ENCODE measurements at regions not wholly inside any gene's neighbourhood (a gene's known extent, or its start where the extent isn't known, plus 50 kb on each side); places are given as distances from the start of the nearest gene placed in this dataset.
"Not testable (repeated sequence)": the region's sequence is repeated elsewhere in the genome, so short reads cannot be mapped to it uniquely, and the experiment has no call there.

- ATAC-seq (replicated peaks; ENCODE audit: extremely low read depth, poor library complexity, severe bottlenecking): no peak
- Mint-ChIP-seq H3K36me3 (ENCODE audit: insufficient read depth) (no peaks in the 10 kb centered on the region), H3K27ac (ENCODE audit: low read depth) (no peak overlapping the region)
These were observed 781.1 kb downstream of the GATA3 start for GRCh38 chr10:8835453-8836167.

GRCh38 chr10:8840356-8840755 is 785.9 kb downstream of the GATA3 start:
- Mint-ChIP-seq H3K36me3 (ENCODE audit: insufficient read depth) (no peaks in the 10 kb centered on the region), H3K9me3 (no peaks in the 10 kb centered on the region), H3K4me3 (no peak overlapping the region), H3K27ac (ENCODE audit: low read depth) (no peak overlapping the region), H3K27me3 (peaks cover 13% of the 10 kb centered on the region), H3K4me1 (no peaks in the 10 kb centered on the region)
- ATAC-seq (replicated peaks; ENCODE audit: extremely low read depth, poor library complexity, severe bottlenecking) (no peak), DNase-seq (ENCODE audit: low spot score in 2 of 2) (no peak)

More at GRCh38 chr10:8835453-8836167, 781.1 kb downstream of the GATA3 start:
- H3K4me3 Mint-ChIP-seq: no peak overlapping the region
- peaks cover 18% of the 10 kb centered on the region for H3K27me3 Mint-ChIP-seq
- DNase-seq (ENCODE audit: low spot score in 2 of 2): no peak
- no peaks in the 10 kb centered on the region for H3K4me1 Mint-ChIP-seq
- H3K9me3 Mint-ChIP-seq: no peaks in the 10 kb centered on the region

GRCh38 chr10:8844141-8844540 is 789.7 kb downstream of the GATA3 start:
- Mint-ChIP-seq H3K27me3 (peaks cover 20% of the 10 kb centered on the region), H3K4me1 (no peaks in the 10 kb centered on the region), H3K36me3 (ENCODE audit: insufficient read depth) (no peaks in the 10 kb centered on the region), H3K27ac (ENCODE audit: low read depth) (no peak overlapping the region), H3K9me3 (no peaks in the 10 kb centered on the region), H3K4me3 (no peak overlapping the region)
- DNase-seq (ENCODE audit: low spot score in 2 of 2) (no peak), ATAC-seq (replicated peaks; ENCODE audit: extremely low read depth, poor library complexity, severe bottlenecking) (no peak)

GRCh38 chr10:8852546-8852945 is 798.1 kb downstream of the GATA3 start:
- ATAC-seq (replicated peaks; ENCODE audit: extremely low read depth, poor library complexity, severe bottlenecking): no peak
- H3K27me3 Mint-ChIP-seq: no peaks in the 10 kb centered on the region

GRCh38 chr10:8853048-8853447 is 798.6 kb downstream of the GATA3 start:
- Mint-ChIP-seq H3K4me3 (no peak overlapping the region), H3K27me3 (no peaks in the 10 kb centered on the region), H3K9me3 (no peaks in the 10 kb centered on the region), H3K4me1 (no peaks in the 10 kb centered on the region), H3K36me3 (ENCODE audit: insufficient read depth) (no peaks in the 10 kb centered on the region), H3K27ac (ENCODE audit: low read depth) (no peak overlapping the region)
- ATAC-seq (replicated peaks; ENCODE audit: extremely low read depth, poor library complexity, severe bottlenecking) (no peak), DNase-seq (ENCODE audit: low spot score in 2 of 2) (no peak)

More at GRCh38 chr10:8852546-8852945, 798.1 kb downstream of the GATA3 start:
- Mint-ChIP-seq H3K27ac (ENCODE audit: low read depth) (no peak overlapping the region), H3K9me3 (no peaks in the 10 kb centered on the region), H3K4me1 (no peaks in the 10 kb centered on the region), H3K36me3 (ENCODE audit: insufficient read depth) (no peaks in the 10 kb centered on the region), H3K4me3 (no peak overlapping the region)
- DNase-seq (ENCODE audit: low spot score in 2 of 2): no peak

GRCh38 chr10:8868924-8869323 is 814.4 kb downstream of the GATA3 start:
- not testable (repeated sequence) for H3K27ac Mint-ChIP-seq (ENCODE audit: low read depth); DNase-seq (ENCODE audit: low spot score in 2 of 2); H3K27me3 Mint-ChIP-seq; H3K36me3 Mint-ChIP-seq (ENCODE audit: insufficient read depth); ATAC-seq (replicated peaks; ENCODE audit: extremely low read depth, poor library complexity, severe bottlenecking); H3K4me1 Mint-ChIP-seq; H3K9me3 Mint-ChIP-seq; H3K4me3 Mint-ChIP-seq

- DNase-seq (ENCODE audit: low spot score in 2 of 2): no peak
- peaks cover 2% of the 10 kb centered on the region for H3K36me3 Mint-ChIP-seq (ENCODE audit: insufficient read depth)
- H3K27ac Mint-ChIP-seq (ENCODE audit: low read depth): no peak overlapping the region
- H3K9me3 Mint-ChIP-seq: no peaks in the 10 kb centered on the region
- H3K4me1 Mint-ChIP-seq: no peaks in the 10 kb centered on the region
- no peak for ATAC-seq (replicated peaks; ENCODE audit: extremely low read depth, poor library complexity, severe bottlenecking)
- H3K4me3 Mint-ChIP-seq: no peak overlapping the region
- H3K27me3 Mint-ChIP-seq: peaks cover 15% of the 10 kb centered on the region
These were observed 818.8 kb downstream of the GATA3 start for GRCh38 chr10:8873310-8873709.

- H3K4me3 Mint-ChIP-seq: no peak overlapping the region
- no peak overlapping the region for H3K27ac Mint-ChIP-seq (ENCODE audit: low read depth)
- no peak for DNase-seq (ENCODE audit: low spot score in 2 of 2)
- H3K9me3 Mint-ChIP-seq: no peaks in the 10 kb centered on the region
- no peaks in the 10 kb centered on the region for H3K4me1 Mint-ChIP-seq
- no peak for ATAC-seq (replicated peaks; ENCODE audit: extremely low read depth, poor library complexity, severe bottlenecking)
- peaks cover 2% of the 10 kb centered on the region for H3K36me3 Mint-ChIP-seq (ENCODE audit: insufficient read depth)
- H3K27me3 Mint-ChIP-seq: peaks cover 15% of the 10 kb centered on the region
These were observed 819.8 kb downstream of the GATA3 start for GRCh38 chr10:8874268-8874667.

- H3K4me1 Mint-ChIP-seq: no peaks in the 10 kb centered on the region
- peaks cover 2% of the 10 kb centered on the region for H3K36me3 Mint-ChIP-seq (ENCODE audit: insufficient read depth)
- no peak overlapping the region for H3K4me3 Mint-ChIP-seq
- DNase-seq (ENCODE audit: low spot score in 2 of 2) (no peak), ATAC-seq (replicated peaks; ENCODE audit: extremely low read depth, poor library complexity, severe bottlenecking) (no peak)
- peaks cover 15% of the 10 kb centered on the region for H3K27me3 Mint-ChIP-seq
- no peak overlapping the region for H3K27ac Mint-ChIP-seq (ENCODE audit: low read depth)
- H3K9me3 Mint-ChIP-seq: no peaks in the 10 kb centered on the region
These were observed 820.5 kb downstream of the GATA3 start for GRCh38 chr10:8874972-8875371.

GRCh38 chr10:8876171-8876570 is 821.7 kb downstream of the GATA3 start:
- Mint-ChIP-seq H3K4me3 (no peak overlapping the region), H3K27me3 (peaks cover 15% of the 10 kb centered on the region), H3K9me3 (no peaks in the 10 kb centered on the region), H3K36me3 (ENCODE audit: insufficient read depth) (peaks cover 1% of the 10 kb centered on the region), H3K27ac (ENCODE audit: low read depth) (no peak overlapping the region), H3K4me1 (no peaks in the 10 kb centered on the region)
- ATAC-seq (replicated peaks; ENCODE audit: extremely low read depth, poor library complexity, severe bottlenecking): no peak
- no peak for DNase-seq (ENCODE audit: low spot score in 2 of 2)

GRCh38 chr10:8889538-8889937 is 835.0 kb downstream of the GATA3 start:
- ATAC-seq (replicated peaks; ENCODE audit: extremely low read depth, poor library complexity, severe bottlenecking) (no peak), DNase-seq (ENCODE audit: low spot score in 2 of 2) (no peak)
- no peaks in the 10 kb centered on the region for H3K36me3 Mint-ChIP-seq (ENCODE audit: insufficient read depth)
- no peak overlapping the region for H3K4me3 Mint-ChIP-seq
- H3K4me1 Mint-ChIP-seq: no peaks in the 10 kb centered on the region
- no peaks in the 10 kb centered on the region for H3K9me3 Mint-ChIP-seq
- no peak overlapping the region for H3K27ac Mint-ChIP-seq (ENCODE audit: low read depth)
- peaks cover 17% of the 10 kb centered on the region for H3K27me3 Mint-ChIP-seq

- H3K9me3 Mint-ChIP-seq: no peaks in the 10 kb centered on the region
- DNase-seq (ENCODE audit: low spot score in 2 of 2) (no peak), ATAC-seq (replicated peaks; ENCODE audit: extremely low read depth, poor library complexity, severe bottlenecking) (no peak)
- H3K4me3 Mint-ChIP-seq: no peak overlapping the region
- no peaks in the 10 kb centered on the region for H3K4me1 Mint-ChIP-seq
- H3K27ac Mint-ChIP-seq (ENCODE audit: low read depth): no peak overlapping the region
- no peaks in the 10 kb centered on the region for H3K36me3 Mint-ChIP-seq (ENCODE audit: insufficient read depth)
- H3K27me3 Mint-ChIP-seq: peaks cover 20% of the 10 kb centered on the region
These were observed 838.6 kb downstream of the GATA3 start for GRCh38 chr10:8893102-8893501.

GRCh38 chr10:8894148-8894547 is 839.7 kb downstream of the GATA3 start:
- DNase-seq (ENCODE audit: low spot score in 2 of 2): no peak
- H3K27ac Mint-ChIP-seq (ENCODE audit: low read depth): no peak overlapping the region
- H3K4me3 Mint-ChIP-seq: no peak overlapping the region
- H3K4me1 Mint-ChIP-seq: no peaks in the 10 kb centered on the region
- peaks cover 31% of the 10 kb centered on the region for H3K27me3 Mint-ChIP-seq
- no peak for ATAC-seq (replicated peaks; ENCODE audit: extremely low read depth, poor library complexity, severe bottlenecking)
- no peaks in the 10 kb centered on the region for H3K36me3 Mint-ChIP-seq (ENCODE audit: insufficient read depth)
- no peaks in the 10 kb centered on the region for H3K9me3 Mint-ChIP-seq
